ENCODE measurements at regions not wholly inside any gene's neighbourhood (a gene's known extent, or its start where the extent isn't known, plus 50 kb on each side); places are given as distances from the start of the nearest gene placed in this dataset.

DNA sequence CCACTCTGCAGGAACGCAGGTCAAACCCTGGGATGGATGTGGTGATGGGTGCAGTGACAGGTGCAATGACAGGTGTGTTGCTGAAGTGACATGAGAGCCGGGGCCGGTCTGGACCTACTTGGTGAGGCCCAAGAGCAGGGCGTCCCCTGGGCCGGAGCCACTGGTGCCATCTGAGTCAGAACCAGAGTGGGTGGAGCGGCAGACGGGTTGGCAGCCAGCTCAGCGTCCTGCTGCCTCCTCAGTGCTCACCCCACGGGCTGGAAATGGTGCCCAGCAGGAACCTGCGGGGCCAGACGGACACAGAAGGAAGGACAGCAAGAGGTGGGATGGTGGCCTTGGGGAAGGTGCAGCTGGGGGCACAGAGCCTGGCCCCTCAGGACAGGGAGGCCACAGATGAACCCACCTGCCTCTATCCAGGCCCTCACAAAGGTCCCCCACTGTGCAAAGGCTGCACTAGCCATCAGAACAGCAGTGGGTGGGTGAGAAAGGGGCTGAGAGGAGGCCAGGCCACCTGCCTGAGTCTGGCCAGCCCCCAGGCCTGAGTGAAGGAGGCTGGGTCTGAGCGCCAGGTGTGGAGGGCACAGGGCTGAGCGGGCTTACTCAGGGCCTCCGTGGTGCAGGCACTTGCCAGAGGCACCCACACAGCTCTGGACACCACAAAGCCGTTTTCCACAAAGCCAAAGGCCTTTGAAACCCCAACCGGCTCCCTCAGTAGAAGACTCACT is 129.0 kb upstream of the PPP2R2D start:
- TF ChIP-seq, protein P1, sequence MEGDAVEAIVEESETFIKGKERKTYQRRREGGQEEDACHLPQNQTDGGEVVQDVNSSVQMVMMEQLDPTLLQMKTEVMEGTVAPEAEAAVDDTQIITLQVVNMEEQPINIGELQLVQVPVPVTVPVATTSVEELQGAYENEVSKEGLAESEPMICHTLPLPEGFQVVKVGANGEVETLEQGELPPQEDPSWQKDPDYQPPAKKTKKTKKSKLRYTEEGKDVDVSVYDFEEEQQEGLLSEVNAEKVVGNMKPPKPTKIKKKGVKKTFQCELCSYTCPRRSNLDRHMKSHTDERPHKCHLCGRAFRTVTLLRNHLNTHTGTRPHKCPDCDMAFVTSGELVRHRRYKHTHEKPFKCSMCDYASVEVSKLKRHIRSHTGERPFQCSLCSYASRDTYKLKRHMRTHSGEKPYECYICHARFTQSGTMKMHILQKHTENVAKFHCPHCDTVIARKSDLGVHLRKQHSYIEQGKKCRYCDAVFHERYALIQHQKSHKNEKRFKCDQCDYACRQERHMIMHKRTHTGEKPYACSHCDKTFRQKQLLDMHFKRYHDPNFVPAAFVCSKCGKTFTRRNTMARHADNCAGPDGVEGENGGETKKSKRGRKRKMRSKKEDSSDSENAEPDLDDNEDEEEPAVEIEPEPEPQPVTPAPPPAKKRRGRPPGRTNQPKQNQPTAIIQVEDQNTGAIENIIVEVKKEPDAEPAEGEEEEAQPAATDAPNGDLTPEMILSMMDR (IDR thresholded peaks at IDR 0.05; ENCODE audit: insufficient read depth in 1 of 2, low read depth in 1 of 2, low read length in 1 of 2, severe bottlenecking in 1 of 2, unreplicated experiment in 1 of 2), result no peak

DNA sequence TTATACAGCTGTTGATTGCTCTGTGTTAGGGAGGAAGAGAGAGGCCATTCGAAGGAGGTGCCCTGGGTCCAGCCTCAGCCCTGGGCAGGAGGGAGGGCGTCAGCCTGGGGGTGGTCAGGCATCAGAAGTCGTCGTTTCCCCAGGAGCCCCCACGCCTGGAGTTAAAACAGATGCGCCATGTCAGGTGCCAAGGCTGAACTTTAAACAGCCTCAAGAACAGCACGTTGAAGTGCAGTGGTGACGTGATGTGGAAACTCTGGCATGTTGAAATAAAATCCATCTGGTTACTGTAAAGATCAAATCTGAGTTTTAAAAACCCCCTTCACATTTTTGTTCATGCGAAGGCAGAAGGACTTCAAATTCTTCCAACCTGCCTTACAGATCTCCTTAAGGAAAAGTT is 128.4 kb upstream of the PPP2R2D start:
- Mint-ChIP-seq H3K36me3 (ENCODE audit: insufficient read depth, unreplicated experiment) (no peaks in the 10 kb centered on the region), H3K4me3 (ENCODE audit: unreplicated experiment) (no peak overlapping the region), H3K27me3 (ENCODE audit: insufficient read depth, unreplicated experiment) (no peaks in the 10 kb centered on the region), H3K4me1 (ENCODE audit: low read depth, unreplicated experiment) (no peaks in the 10 kb centered on the region), H3K9me3 (ENCODE audit: unreplicated experiment) (peaks cover 14% of the 10 kb centered on the region), H3K27ac (ENCODE audit: unreplicated experiment) (no peak overlapping the region)
- intact Hi-C loops (cut with micrococcal nuclease; ENCODE audit: unreplicated experiment), result no loop called here
- Histone ChIP-seq H3K9me3 (peaks cover 8% of the 10 kb centered on the region), H3K4me1 (no peaks in the 10 kb centered on the region), H3K27me3 (replicated peaks; ENCODE audit: control insufficient read depth, insufficient read depth, low read length) (no peaks in the 10 kb centered on the region), H3K4me3 (ENCODE audit: low read depth, low read length) (no peak overlapping the region), H3K36me3 (ENCODE audit: control insufficient read depth, insufficient read depth, low read length) (no peaks in the 10 kb centered on the region)
- BruUV-seq (replicated peaks), result no TSS peak
- no peak for DNase-seq
- POLR2A ChIA-PET, result no interaction called here
- CTCF ChIA-PET, result no interaction called here
- TF ChIP-seq, protein P1 (IDR thresholded peaks at IDR 0.05; ENCODE audit: insufficient read depth in 1 of 2, low read depth in 1 of 2, low read length in 1 of 2, severe bottlenecking in 1 of 2, unreplicated experiment in 1 of 2), result no peak

More for the DNA sequence above, 129.0 kb upstream of the PPP2R2D start:
- ChIA-PET POLR2A (no interaction called here), CTCF (no interaction called here)
- no peaks in the 10 kb centered on the region for H3K4me1 Mint-ChIP-seq (ENCODE audit: low read depth, unreplicated experiment)
- no peaks in the 10 kb centered on the region for H3K36me3 Mint-ChIP-seq (ENCODE audit: insufficient read depth, unreplicated experiment)
- Histone ChIP-seq H3K27me3 (replicated peaks; ENCODE audit: control insufficient read depth, insufficient read depth, low read length) (no peaks in the 10 kb centered on the region), H3K9me3 (peaks cover 3% of the 10 kb centered on the region), H3K4me1 (no peaks in the 10 kb centered on the region), H3K36me3 (ENCODE audit: control insufficient read depth, insufficient read depth, low read length) (no peaks in the 10 kb centered on the region), H3K4me3 (ENCODE audit: low read depth, low read length) (no peak overlapping the region)
- H3K27me3 Mint-ChIP-seq (ENCODE audit: insufficient read depth, unreplicated experiment), result no peaks in the 10 kb centered on the region
- DNase-seq, result no peak
- H3K4me3 Mint-ChIP-seq (ENCODE audit: unreplicated experiment), result no peak overlapping the region
- peaks cover 8% of the 10 kb centered on the region for H3K9me3 Mint-ChIP-seq (ENCODE audit: unreplicated experiment)
- H3K27ac Mint-ChIP-seq (ENCODE audit: unreplicated experiment), result no peak overlapping the region
- no TSS peak for BruUV-seq (replicated peaks)
- intact Hi-C loops (cut with micrococcal nuclease; ENCODE audit: unreplicated experiment), result no loop called here

DNA sequence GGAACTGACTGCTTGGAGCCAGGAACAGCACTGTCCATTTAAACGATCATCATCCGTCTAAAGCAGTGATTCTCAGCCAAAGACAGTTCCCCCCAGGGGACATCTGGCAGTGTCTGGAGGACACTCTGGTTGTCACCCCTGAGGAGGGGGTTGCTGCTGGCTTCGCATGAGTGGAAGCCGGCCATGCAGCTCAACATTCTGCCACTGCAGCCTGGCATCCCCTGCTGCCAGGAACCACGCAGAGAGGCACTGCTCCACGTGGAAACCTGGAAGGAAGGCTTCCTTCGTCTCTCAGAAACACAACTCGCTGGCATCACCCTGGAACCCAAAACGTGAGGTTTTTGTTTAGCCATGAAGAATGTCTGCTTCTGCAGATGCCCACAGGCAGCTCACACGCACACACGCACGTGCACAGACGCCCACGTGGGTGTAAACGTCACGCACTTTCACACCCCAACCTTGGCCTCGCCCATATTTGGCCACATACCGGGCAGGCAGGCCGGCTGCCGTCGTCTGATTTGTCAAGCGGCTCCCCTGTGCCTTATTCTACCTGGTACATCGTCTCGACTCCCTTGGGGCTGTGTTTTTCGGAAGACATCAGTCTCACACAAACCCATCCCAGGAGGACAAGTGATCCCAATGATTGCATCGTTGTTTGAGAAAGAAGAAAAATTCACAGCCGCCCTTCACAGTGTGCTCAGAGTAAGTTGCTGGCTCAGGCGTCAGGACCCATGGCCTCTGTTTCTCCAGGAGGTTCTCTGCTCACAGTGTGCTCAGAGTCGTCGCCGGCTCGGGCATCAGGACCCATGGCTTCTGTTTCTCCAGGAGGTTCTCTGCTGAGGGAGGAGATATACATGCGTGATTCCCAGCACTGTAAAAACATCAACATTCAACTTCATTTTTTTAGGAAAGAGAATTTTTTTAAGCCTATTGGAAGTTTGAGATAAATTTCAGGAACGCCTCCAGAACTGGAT is 127.2 kb upstream of the PPP2R2D start:
- Mint-ChIP-seq H3K4me1 (ENCODE audit: low read depth, unreplicated experiment) (no peaks in the 10 kb centered on the region), H3K27ac (ENCODE audit: unreplicated experiment) (no peak overlapping the region), H3K27me3 (ENCODE audit: insufficient read depth, unreplicated experiment) (no peaks in the 10 kb centered on the region), H3K9me3 (ENCODE audit: unreplicated experiment) (peaks cover 23% of the 10 kb centered on the region), H3K36me3 (ENCODE audit: insufficient read depth, unreplicated experiment) (no peaks in the 10 kb centered on the region), H3K4me3 (ENCODE audit: unreplicated experiment) (no peak overlapping the region)
- Histone ChIP-seq H3K9me3 (peaks cover 20% of the 10 kb centered on the region), H3K4me1 (no peaks in the 10 kb centered on the region), H3K4me3 (ENCODE audit: low read depth, low read length) (no peak overlapping the region), H3K27me3 (replicated peaks; ENCODE audit: control insufficient read depth, insufficient read depth, low read length) (no peaks in the 10 kb centered on the region), H3K36me3 (ENCODE audit: control insufficient read depth, insufficient read depth, low read length) (no peaks in the 10 kb centered on the region)
- BruUV-seq (replicated peaks), result no TSS peak
- intact Hi-C loops (cut with micrococcal nuclease; ENCODE audit: unreplicated experiment), result no loop called here
- POLR2A ChIA-PET, result no interaction called here
- CTCF ChIA-PET, result no interaction called here
- DNase-seq, result no peak
- TF ChIP-seq, protein P1 (IDR thresholded peaks at IDR 0.05; ENCODE audit: insufficient read depth in 1 of 2, low read depth in 1 of 2, low read length in 1 of 2, severe bottlenecking in 1 of 2, unreplicated experiment in 1 of 2), result no peak

All from Caco-2 (cell line).